Lung microvascular endothelial cell (primary cell): ENCODE measurements at regions not wholly inside any gene's neighbourhood (a gene's known extent, or its start where the extent isn't known, plus 50 kb on each side); places are given as distances from the start of the nearest gene placed in this dataset.

Experiments used
- DNase-seq, 2 donors: peaks; one replicate each; pipeline versions ENCODE4 v3.0.0 to v3.0.0-alpha.2; 2010; ENCODE audit warnings: low read depth in 2 of 2

- DNase-seq, result no peak
These were observed 69.2 kb downstream of the CYB561 start for GRCh38 chr17:63376949-63377348.

GRCh38 chr17:63378411-63379375 lies 67.4 kb downstream of the CYB561 start:
- no peak for DNase-seq

GRCh38 chr17:63379636-63380035 lies 66.5 kb downstream of the CYB561 start:
- DNase-seq, result no peak

GRCh38 chr17:63381101-63381729 lies 64.9 kb downstream of the CYB561 start:
- DNase-seq, result no peak

- peak in 1 of 2 donors; percentile 10 for DNase-seq
These were observed 64.0 kb downstream of the CYB561 start for GRCh38 chr17:63382136-63382535.
